HG03521 (cell line): ENCODE measurements at regions not wholly inside any gene's neighbourhood (a gene's known extent, or its start where the extent isn't known, plus 50 kb on each side); places are given as distances from the start of the nearest gene placed in this dataset.

ENCODE experiments used
- ATAC-seq: cut with Tn5 transposase; IDR thresholded peaks from one replicate; pipeline ENCODE4 v1.9.1; 2021; ENCODE audit warnings: mild to moderate bottlenecking, moderate library complexity; ENCODE audit not compliant: unreplicated experiment

GRCh38 chr1:81042225-81042624 lies 758.5 kb upstream of the ADGRL2 start:
- ATAC-seq: no peak

- ATAC-seq: no peak
These were observed 766.4 kb upstream of the ADGRL2 start for GRCh38 chr1:81034291-81034690.

GRCh38 chr1:81032973-81033425 lies 767.7 kb upstream of the ADGRL2 start:
- no peak for ATAC-seq

GRCh38 chr1:81032374-81032773 lies 768.4 kb upstream of the ADGRL2 start:
- no peak for ATAC-seq

GRCh38 chr1:81030441-81030840 lies 770.3 kb upstream of the ADGRL2 start:
- no peak for ATAC-seq

GRCh38 chr1:81029266-81029665 lies 771.5 kb upstream of the ADGRL2 start:
- ATAC-seq: no peak

- no peak for ATAC-seq
These were observed 777.5 kb upstream of the ADGRL2 start for GRCh38 chr1:81023187-81023724.

GRCh38 chr1:81021134-81021533 lies 779.6 kb upstream of the ADGRL2 start:
- no peak for ATAC-seq

GRCh38 chr1:81020506-81020905 lies 780.2 kb upstream of the ADGRL2 start:
- ATAC-seq: no peak

- no peak for ATAC-seq
These were observed 790.6 kb upstream of the ADGRL2 start for GRCh38 chr1:81010126-81010525.

- ATAC-seq: no peak
These were observed 792.4 kb upstream of the ADGRL2 start for GRCh38 chr1:81008293-81008692.

GRCh38 chr1:81007024-81007423 lies 793.7 kb upstream of the ADGRL2 start:
- no peak for ATAC-seq

- no peak for ATAC-seq
These were observed 794.2 kb upstream of the ADGRL2 start for GRCh38 chr1:81006502-81006901.

GRCh38 chr1:81004011-81004410 lies 796.7 kb upstream of the ADGRL2 start:
- ATAC-seq: no peak

- no peak for ATAC-seq
These were observed 805.8 kb upstream of the ADGRL2 start for GRCh38 chr1:80994934-80995333.

GRCh38 chr1:80994038-80994437 lies 806.7 kb upstream of the ADGRL2 start:
- ATAC-seq: no peak

GRCh38 chr1:80993154-80993980 lies 807.4 kb upstream of the ADGRL2 start:
- ATAC-seq: no peak

- no peak for ATAC-seq
These were observed 811.3 kb upstream of the ADGRL2 start for GRCh38 chr1:80989455-80989854.

GRCh38 chr1:80988926-80989325 lies 811.8 kb upstream of the ADGRL2 start:
- no peak for ATAC-seq

- no peak for ATAC-seq
These were observed 812.9 kb upstream of the ADGRL2 start for GRCh38 chr1:80987824-80988223.

GRCh38 chr1:80987106-80987505 lies 813.6 kb upstream of the ADGRL2 start:
- no peak for ATAC-seq

GRCh38 chr1:80982831-80983230 lies 817.9 kb upstream of the ADGRL2 start:
- no peak for ATAC-seq

- no peak for ATAC-seq
These were observed 827.6 kb upstream of the ADGRL2 start for GRCh38 chr1:80973101-80973500.
